Calu3 (cell line): ENCODE measurements at regions not wholly inside any gene's neighbourhood (a gene's known extent, or its start where the extent isn't known, plus 50 kb on each side); places are given as distances from the start of the nearest gene placed in this dataset.

Experiments used
- BruUV-seq: library from RNA; stranded (reverse); fragments of 400-500 nt; replicated peaks from 2 replicates; lab custom pipeline; 2021; lab: Mats Ljungman, UMichigan
- CTCF ChIA-PET: fragments of 300-600 bp; sonication (Branson Sonifier 250); formaldehyde crosslinking; loops from one replicate; lab custom pipeline; 2022; ENCODE audit warnings: antibody characterized with exemption; lab: Charles Lee
- DNase-seq: peaks from one replicate; pipeline ENCODE4 v3.0.0; 2022
- H3K27ac Mint-ChIP-seq: one replicate; pipeline ENCODE4 v1.8.0; 2022; ENCODE audit warnings: mixed read lengths; ENCODE audit not compliant: unreplicated experiment
- H3K27me3 Mint-ChIP-seq: one replicate; pipeline ENCODE4 v1.8.0; 2022; ENCODE audit warnings: mixed read lengths; ENCODE audit not compliant: unreplicated experiment
- H3K36me3 Mint-ChIP-seq: one replicate; pipeline ENCODE4 v1.8.0; 2022; ENCODE audit warnings: mild to moderate bottlenecking, moderate library complexity, mixed read lengths; ENCODE audit not compliant: insufficient read depth, unreplicated experiment
- H3K4me1 Mint-ChIP-seq: one replicate; pipeline ENCODE4 v1.8.0; 2022; ENCODE audit warnings: mild to moderate bottlenecking, low read depth, mixed read lengths; ENCODE audit not compliant: unreplicated experiment
- H3K4me3 Mint-ChIP-seq: one replicate; pipeline ENCODE4 v1.8.0; 2022; ENCODE audit warnings: mild to moderate bottlenecking, low read depth, moderate library complexity, mixed read lengths; ENCODE audit not compliant: unreplicated experiment
- H3K9me3 Mint-ChIP-seq: one replicate; pipeline ENCODE4 v1.8.0; 2022; ENCODE audit warnings: low read depth, mixed read lengths; ENCODE audit not compliant: unreplicated experiment
- CTCF ChIP-seq: fragments of 200-600 bp; IDR thresholded peaks from one replicate; pipeline ENCODE4 v1.8.0; 2022; ENCODE audit warnings: antibody characterized with exemption; ENCODE audit not compliant: unreplicated experiment
- intact Hi-C: fragments of 100-400 bp; cut with micrococcal nuclease; formaldehyde crosslinking; loops from one replicate; pipeline ENCODE4 v1.10.0; 2022; ENCODE audit not compliant: unreplicated experiment

- CTCF ChIA-PET: no interaction called here
- Mint-ChIP-seq H3K27me3 (no peaks in the 10 kb centered on the region), H3K9me3 (no peaks in the 10 kb centered on the region), H3K27ac (no peak overlapping the region), H3K4me3 (no peak overlapping the region), H3K4me1 (peaks cover 9% of the 10 kb centered on the region), H3K36me3 (no peaks in the 10 kb centered on the region)
- no peak for TF ChIP-seq CTCF
- BruUV-seq: no TSS peak
- intact Hi-C loops: no loop called here
- no peak for DNase-seq
Measured at GRCh38 chr18:6625481-6625880, 104.0 kb upstream of the ARHGAP28 start.

- no peaks in the 10 kb centered on the region for H3K36me3 Mint-ChIP-seq
- no peak for TF ChIP-seq CTCF
- CTCF ChIA-PET: no interaction called here
Measured at GRCh38 chr18:6626457-6626856, 103.1 kb upstream of the ARHGAP28 start.

DNA sequence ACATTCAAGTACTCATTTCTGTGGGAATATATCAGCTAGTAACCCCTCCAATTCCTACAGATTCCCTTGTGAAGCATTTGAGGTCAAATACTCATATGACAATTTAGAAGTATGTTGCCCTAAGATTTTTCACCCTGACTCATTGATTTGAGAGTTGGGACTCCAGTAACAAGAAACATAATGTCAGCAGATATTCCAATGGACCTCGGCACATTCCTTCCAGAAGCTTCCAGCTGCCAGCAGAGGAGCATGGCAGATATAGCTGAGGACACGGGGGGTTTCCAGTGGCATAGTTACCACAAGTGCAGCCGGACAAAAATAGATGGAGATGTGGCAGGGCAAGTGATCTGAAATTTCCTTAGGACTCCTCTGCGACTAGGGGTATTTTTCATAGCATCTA lies 101.9 kb upstream of the ARHGAP28 start:
- no peaks in the 10 kb centered on the region for H3K36me3 Mint-ChIP-seq
- peaks cover 2% of the 10 kb centered on the region for H3K27me3 Mint-ChIP-seq
- TF ChIP-seq CTCF: no peak
- H3K9me3 Mint-ChIP-seq: peaks cover 4% of the 10 kb centered on the region
- intact Hi-C loops: no loop called here
- BruUV-seq: no TSS peak
- peaks cover 9% of the 10 kb centered on the region for H3K4me1 Mint-ChIP-seq
- no peak for DNase-seq
- H3K4me3 Mint-ChIP-seq: no peak overlapping the region
- no peak overlapping the region for H3K27ac Mint-ChIP-seq
- CTCF ChIA-PET: no interaction called here

More at GRCh38 chr18:6626457-6626856, 103.1 kb upstream of the ARHGAP28 start:
- no TSS peak for BruUV-seq
- intact Hi-C loops: no loop called here
- no peaks in the 10 kb centered on the region for H3K9me3 Mint-ChIP-seq
- H3K4me1 Mint-ChIP-seq: peaks cover 9% of the 10 kb centered on the region
- no peak for DNase-seq
- no peak overlapping the region for H3K27ac Mint-ChIP-seq
- no peaks in the 10 kb centered on the region for H3K27me3 Mint-ChIP-seq
- H3K4me3 Mint-ChIP-seq: no peak overlapping the region

GRCh38 chr18:6628187-6628586 lies 101.3 kb upstream of the ARHGAP28 start:
- CTCF ChIA-PET: no interaction called here
- intact Hi-C loops: no loop called here
- H3K9me3 Mint-ChIP-seq: peaks cover 4% of the 10 kb centered on the region
- no peak overlapping the region for H3K27ac Mint-ChIP-seq
- no TSS peak for BruUV-seq
- H3K4me1 Mint-ChIP-seq: peaks cover 9% of the 10 kb centered on the region
- H3K4me3 Mint-ChIP-seq: no peak overlapping the region
- peaks cover 7% of the 10 kb centered on the region for H3K27me3 Mint-ChIP-seq
- H3K36me3 Mint-ChIP-seq: no peaks in the 10 kb centered on the region
- TF ChIP-seq CTCF: no peak
- DNase-seq: no peak
